ENCODE measurements at regions not wholly inside any gene's neighbourhood (a gene's known extent, or its start where the extent isn't known, plus 50 kb on each side); places are given as distances from the start of the nearest gene placed in this dataset.
"Not testable (repeated sequence)": the region's sequence is repeated elsewhere in the genome, so short reads cannot be mapped to it uniquely, and the experiment has no call there.

DNA sequence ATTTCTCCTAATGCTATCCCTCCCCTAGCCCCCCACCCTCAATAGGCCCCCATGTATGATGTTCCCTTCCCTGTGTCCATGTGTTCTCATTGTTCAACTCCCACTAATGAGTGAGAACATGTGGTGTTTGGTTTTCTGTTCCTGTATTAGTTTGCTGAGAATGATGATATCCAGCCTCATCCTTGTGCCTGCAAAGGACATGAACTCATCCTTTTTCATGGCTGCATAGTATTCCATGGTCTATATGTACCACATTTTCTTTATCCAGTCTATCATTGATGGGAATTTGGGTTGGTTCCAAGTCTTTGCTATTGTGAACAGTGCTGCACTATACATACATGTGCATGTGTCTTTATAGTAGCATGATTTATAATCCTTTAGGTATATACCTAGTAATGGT is 217.5 kb upstream of the ASCC3 start:
- intact Hi-C loops (cut with DNase I); DNase-seq (ENCODE audit: low spot score): not testable (repeated sequence)

- DNase-seq (ENCODE audit: low spot score): no peak
Measured at GRCh38 chr6:101102702-101103101, 221.6 kb upstream of the ASCC3 start.

DNA sequence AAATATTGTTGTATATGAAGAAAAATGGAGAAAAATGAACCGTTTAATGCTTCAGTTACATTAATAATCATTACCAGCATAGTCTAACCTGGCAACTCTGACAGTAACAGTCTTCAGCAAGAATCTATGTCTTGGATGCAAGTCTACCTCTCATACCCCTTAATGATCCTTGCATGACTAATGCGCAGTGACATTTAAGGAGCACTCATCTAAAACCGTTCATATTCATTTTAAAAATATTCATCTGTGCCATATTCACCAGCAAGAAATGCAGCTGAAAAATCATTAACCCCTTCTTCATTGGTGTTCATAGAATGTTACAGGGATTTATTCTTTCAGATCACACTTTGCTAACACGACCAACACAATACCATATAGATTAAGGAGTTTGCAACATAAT is 227.2 kb upstream of the ASCC3 start:
- no peak for DNase-seq (ENCODE audit: low spot score)
- intact Hi-C loops (cut with DNase I): no loop called here

More at GRCh38 chr6:101102702-101103101, 221.6 kb upstream of the ASCC3 start:
- intact Hi-C loops (cut with DNase I): no loop called here

DNA sequence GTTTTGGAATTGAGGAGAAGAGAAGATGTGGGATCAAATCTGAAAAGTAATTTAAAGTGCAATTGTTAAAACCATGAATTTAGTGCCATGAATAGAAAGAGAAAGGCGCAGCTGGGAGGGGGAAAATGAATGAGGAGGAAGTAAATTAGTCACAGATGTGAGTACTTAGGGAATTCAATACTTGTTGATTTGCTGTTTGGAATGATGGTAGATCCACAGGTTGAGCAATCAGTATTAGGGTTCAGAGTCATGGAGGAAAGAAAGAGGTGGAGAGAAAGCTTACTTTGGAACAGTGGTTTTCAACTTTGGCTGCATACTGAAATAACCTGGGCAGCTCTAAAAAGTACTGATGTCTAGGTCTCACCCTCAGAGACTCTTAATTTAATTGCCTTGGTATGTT is 229.7 kb upstream of the ASCC3 start:
- DNase-seq (ENCODE audit: low spot score): no peak
- intact Hi-C loops (cut with DNase I): no loop called here

DNA sequence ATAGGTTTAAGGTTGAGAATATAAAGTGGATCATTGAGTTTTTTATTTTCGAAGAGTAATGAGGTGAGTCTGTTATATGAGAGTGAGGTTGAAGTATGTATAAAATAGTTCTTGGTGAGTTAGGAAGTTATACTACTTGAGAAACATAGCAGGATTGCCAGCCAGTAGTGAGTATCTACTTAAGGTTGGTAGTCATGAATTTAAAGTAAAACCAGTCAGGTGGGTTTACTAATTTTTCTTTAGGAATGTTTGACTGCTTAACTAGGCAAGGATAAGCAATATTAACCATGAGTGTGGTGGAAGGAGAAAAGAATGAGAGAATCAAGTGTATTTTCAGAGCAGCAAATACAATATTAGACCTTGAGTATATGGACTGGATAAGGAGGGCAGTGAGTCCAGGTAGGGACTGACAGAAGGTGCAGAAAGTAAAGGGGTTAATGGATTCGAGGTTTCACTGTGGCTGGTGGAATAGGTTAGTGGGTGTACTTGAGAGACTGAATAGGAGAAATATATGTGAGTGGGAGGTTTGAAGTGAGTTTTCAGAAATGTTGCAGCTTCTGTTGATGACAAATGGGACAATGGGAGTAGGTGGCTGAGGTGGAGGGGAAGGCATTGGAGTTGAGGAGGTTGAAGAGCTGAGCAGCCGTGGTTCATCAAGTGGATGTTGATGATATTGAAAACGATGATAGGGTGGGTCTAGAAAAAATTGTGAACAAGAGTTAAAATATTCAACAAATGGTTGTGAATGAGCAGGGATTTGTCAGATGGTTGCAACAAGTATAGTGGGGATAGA is 232.5 kb upstream of the ASCC3 start:
- DNase-seq (ENCODE audit: low spot score): no peak
- intact Hi-C loops (cut with DNase I): no loop called here

DNA sequence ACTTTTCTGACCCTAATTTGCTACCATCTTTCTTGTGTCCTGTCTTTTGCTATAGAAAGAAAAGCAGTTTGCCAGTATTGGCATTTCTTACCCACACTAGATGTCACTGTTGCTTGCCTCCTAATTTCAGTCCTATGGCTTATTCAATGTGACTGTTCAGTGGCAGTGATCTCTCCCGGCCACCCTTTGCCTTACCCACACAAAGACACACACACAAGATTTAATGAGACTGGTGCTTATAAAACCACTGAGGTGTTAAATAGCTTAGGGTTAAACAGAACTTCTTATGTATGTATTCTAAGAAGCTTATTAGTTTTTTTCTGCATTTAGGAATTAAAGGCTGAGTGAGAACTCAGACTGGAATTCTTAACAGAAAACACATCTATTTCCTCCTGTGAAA is 233.6 kb upstream of the ASCC3 start:
- intact Hi-C loops (cut with DNase I): no loop called here
- no peak for DNase-seq (ENCODE audit: low spot score)

DNA sequence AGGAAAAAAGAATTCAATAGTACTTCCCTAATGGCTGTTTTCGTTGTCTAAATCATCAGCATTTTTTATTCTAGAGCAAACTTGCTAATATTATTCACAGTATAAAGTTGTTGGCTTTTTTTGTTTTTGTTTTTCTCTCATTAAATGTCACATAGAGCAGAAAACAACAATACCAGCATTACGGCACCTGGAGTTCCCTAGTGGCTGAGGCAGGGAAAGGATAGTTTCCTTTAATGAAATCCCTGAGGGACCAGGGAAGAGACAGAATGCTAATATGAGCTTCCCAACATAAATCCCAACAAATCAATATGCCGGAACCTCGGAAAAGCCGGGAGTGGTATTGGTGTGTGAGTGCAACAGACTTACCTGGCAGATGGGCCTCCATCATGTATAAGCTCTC is 235.2 kb upstream of the ASCC3 start:
- no peak for DNase-seq (ENCODE audit: low spot score)
- intact Hi-C loops (cut with DNase I): no loop called here

DNA sequence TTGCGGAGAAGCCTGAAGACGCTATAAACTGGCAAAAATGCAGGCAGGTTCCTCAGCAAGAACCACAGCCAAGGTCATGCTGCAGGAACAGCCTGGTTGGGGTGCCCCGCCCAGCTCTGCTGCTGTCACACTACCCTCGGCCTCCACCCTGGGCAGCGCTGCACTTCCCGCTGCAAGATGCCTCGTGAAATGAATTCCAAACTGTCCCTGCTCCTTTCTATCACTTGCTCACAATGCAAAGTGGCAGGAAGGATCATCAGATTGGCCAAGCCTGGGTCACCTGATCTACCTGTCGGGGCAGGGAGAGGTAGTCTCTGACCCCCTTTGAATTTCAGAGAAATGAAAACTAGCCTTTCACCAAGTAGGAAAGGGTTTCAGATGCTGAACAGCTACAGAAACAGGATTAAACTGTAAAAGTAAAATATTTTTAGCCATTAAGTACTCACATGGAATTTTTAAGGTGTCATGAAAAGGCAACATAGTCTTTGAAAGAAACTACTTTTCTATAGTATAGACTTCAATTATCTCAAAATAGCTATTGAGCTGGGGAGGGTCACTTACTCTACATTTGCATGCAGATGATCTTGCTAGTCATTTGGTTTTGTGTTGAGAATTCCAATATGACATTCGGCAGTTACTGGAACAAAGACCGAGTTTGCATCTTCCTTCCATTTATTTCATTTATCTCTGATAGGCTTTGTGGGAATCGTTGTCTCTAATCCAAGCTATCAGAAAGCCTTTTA is 236.4 kb upstream of the ASCC3 start:
- intact Hi-C loops (cut with DNase I): no loop called here
- DNase-seq (ENCODE audit: low spot score): no peak

DNA sequence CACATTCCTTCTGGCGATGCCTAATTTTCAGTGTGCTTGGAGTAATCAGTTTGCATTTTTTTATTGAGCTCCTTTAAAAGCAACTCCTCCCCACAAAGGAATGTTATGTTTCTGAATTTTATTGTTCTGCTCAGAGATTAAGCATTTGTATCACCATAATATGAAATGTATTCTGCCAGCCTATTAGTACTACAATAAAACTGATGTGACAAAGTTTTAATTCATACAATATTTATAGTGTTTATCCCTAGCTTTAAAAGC is 236.9 kb upstream of the ASCC3 start:
- intact Hi-C loops (cut with DNase I): no loop called here

DNA sequence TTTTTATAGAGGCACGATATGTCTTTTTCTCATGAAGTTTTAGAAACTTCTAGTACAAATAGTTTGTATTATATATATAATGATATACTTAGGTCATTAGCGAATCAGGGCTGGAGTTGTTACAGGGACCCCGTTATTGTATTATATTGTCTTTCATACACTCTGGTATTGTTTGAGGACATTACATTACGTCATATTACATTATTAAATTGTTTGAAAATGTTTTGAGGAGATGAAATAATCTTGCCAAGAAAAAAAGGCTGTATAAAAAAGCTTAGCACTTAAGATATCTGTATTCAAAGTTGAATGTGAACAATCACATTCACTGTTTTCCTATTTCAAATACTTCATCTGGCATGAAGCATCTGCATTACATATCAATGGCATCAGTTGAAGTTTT is 239.6 kb upstream of the ASCC3 start:
- no peak for DNase-seq (ENCODE audit: low spot score)
- intact Hi-C loops (cut with DNase I): no loop called here

More for the DNA sequence above, 236.9 kb upstream of the ASCC3 start:
- DNase-seq (ENCODE audit: low spot score): no peak

DNA sequence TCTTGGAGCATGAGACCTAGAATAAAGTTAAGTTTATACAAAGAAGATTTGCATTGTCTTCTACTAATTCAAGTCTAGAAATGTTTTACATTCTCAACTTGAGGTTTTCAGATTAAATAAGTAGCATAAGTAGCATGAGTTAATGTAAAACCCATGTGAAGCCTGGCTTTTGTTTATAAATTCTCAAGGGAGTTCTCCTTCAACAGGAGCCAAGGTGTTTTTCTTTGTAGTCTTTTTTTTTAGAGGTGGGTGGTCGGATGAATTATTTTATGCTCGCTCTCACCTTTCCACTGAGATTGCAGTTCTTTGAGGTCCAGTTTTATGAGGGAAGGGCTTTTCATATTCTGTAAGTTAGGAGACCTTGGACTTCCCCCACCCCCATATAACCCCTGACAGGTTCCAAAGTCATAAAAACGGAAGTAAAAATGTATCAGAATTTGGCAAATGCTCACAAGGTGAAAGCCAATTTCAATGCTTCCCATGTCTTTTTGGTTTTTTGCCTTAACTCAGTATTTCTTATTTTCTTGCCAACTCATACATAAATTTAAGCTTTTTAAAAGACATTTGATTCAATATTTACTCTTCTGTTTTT is 244.3 kb upstream of the ASCC3 start:
- no peak for DNase-seq (ENCODE audit: low spot score)
- intact Hi-C loops (cut with DNase I): no loop called here

DNA sequence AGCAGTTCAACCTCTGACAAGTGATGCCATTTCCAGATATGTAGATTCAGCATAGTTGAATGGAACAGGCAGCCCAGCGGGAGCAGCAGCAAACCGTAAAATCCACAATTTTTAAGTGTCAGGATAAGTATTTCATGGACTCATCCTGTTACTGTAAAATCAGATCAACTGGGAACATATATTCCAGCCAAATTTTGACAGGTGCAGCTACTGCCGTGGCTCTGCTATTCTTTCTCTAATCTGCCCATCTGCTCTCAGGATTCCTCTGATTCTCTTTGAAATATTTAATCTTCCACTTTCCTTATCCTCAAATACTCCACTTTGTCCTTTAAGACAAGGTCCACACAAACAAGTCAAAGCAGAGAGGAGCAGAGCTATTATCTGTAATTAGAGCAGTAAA is 245.4 kb upstream of the ASCC3 start:
- no peak for DNase-seq (ENCODE audit: low spot score)
- intact Hi-C loops (cut with DNase I): no loop called here

GRCh38 chr6:101129851-101130250 is 248.7 kb upstream of the ASCC3 start:
- no peak for DNase-seq (ENCODE audit: low spot score)
- intact Hi-C loops (cut with DNase I): no loop called here

GRCh38 chr6:101146389-101146788 is 247.1 kb upstream of the GRIK2 start:
- DNase-seq (ENCODE audit: low spot score): no peak
- intact Hi-C loops (cut with DNase I): no loop called here

- DNase-seq (ENCODE audit: low spot score): no peak
- intact Hi-C loops (cut with DNase I): no loop called here
Measured at GRCh38 chr6:101150226-101150625, 243.3 kb upstream of the GRIK2 start.

DNA sequence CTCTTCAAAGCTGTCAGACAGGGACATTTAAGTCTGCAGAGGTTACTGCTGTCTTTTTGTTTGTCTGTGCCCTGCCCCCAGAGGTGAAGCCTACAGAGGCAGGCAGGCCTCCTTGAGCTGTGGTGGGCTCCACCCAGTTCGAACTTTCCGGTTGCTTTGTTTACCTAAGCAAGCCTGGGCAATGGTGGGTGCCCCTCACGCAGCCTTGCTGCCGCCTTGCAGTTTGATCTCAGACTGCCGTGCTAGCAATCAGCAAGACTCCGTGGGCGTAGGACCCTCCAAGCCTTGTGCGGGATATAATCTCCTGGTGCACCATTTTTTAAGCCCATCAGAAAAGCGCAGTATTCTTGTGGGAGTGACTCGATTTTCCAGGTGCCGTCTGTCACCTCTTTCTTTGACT is 235.9 kb upstream of the GRIK2 start:
- DNase-seq (ENCODE audit: low spot score); intact Hi-C loops (cut with DNase I): not testable (repeated sequence)

DNA sequence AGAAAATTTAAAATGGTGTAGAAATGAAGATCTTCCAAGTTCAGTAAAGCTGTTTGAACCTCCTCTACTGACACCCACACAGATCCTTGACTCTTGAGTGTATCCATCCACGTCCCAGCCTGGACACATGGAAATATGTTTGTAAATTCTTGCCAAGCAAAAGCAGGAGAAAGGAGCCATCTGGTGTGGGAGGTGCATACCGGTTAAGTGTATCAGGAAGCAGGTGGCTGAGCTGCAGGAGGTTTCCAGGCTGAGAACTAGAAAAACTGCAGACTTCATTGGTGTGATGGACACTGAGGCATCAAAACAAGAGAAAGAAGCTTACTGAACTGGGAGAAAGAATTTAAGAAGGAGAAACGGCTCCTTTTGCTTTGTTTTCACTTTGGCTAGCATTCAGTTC is 229.9 kb upstream of the GRIK2 start:
- no peak for DNase-seq (ENCODE audit: low spot score)
- intact Hi-C loops (cut with DNase I): no loop called here

DNA sequence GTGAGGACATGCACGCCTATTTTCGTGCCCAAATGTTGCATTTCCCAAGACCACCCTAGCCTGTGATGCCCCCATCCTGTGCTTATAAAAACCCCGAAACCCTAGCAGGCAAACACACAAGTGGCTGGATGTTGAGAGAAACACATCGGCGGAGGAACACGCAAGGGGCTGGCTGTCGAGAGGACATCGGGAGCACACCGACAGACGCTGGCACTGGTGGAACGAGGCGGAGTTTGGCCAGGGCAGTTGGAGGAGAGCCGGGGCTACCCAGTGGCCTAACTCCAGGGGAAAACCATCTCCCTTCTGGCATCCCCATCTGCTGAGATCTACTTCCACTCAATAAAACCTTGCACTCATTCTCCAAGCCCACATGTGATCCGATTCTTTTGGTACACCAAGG is 225.9 kb upstream of the GRIK2 start:
- intact Hi-C loops (cut with DNase I): no loop called here
- DNase-seq (ENCODE audit: low spot score): no peak

- intact Hi-C loops (cut with DNase I): not testable (repeated sequence)
Measured at GRCh38 chr6:101171049-101171448, 222.5 kb upstream of the GRIK2 start.

DNA sequence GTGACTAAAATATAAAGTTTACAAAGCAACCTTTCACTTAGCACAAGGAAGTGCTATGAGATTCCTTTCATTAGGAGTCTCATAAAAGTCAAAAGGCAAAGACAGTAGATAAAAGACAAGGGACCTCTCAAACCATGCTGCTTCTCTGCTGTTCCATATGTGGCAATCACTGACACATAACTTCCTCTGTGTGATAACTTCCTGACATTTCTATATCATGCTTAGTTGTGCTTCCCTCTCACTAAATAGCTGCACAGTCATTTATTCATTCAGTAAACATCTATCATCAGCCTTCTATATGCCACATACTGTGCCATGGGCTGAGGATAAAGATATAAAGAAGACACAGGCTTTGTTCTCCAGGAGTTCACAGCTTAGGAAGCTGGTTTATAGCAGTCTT is 214.8 kb upstream of the GRIK2 start:
- intact Hi-C loops (cut with DNase I): no loop called here
- DNase-seq (ENCODE audit: low spot score): no peak

More at GRCh38 chr6:101171049-101171448, 222.5 kb upstream of the GRIK2 start:
- not testable (repeated sequence) for DNase-seq (ENCODE audit: low spot score)

- no peak for DNase-seq (ENCODE audit: low spot score)
- intact Hi-C loops (cut with DNase I): no loop called here
Measured at GRCh38 chr6:101181006-101181405, 212.5 kb upstream of the GRIK2 start.

Data from posterior vena cava (tissue), 2 donors.